WI38 (cell line): ENCODE measurements at regions not wholly inside any gene's neighbourhood (a gene's known extent, or its start where the extent isn't known, plus 50 kb on each side); places are given as distances from the start of the nearest gene placed in this dataset.

Experiments
- H3K4me3 ChIP-seq: 2 replicates; pipeline ENCODE4 v1.5.1; 2011; ENCODE audit warnings: low read depth, mild to moderate bottlenecking, control low read depth, low read length
- TF ChIP-seq, protein P1 (sequence below): IDR thresholded peaks from 2 replicates; pipeline ENCODE4 v1.5.1; 2012; ENCODE audit warnings: low read depth, mild to moderate bottlenecking, control low read depth, low read length

DNA sequence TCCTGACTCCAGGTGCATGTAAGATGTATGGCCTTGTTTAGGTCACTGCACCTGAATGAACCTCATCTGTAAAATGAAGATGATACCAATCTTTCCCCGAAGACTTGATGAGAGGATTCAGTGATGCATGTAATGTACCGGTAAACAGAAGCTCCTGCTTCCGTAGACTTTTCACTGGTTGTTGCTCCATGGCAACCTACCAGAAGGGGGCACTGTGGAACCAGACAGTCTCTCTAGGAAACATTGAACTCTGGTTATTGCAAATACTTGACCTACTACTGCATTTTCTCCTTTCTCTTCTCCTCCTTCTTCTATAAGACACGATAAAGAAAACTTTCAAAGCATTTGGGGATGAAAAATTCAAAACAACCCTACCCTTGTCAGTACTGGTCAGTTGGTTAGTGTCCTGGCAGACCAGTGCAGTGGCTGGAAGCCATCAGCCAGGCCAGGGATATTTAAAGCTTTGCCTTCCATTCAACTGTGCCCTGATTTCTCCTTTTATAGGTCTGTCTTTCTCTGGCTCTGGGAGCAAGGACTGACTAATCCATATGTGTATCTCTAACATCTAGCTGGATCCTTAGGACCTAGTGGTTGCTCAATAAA lies 667.4 kb upstream of the SALL1 start:
- TF ChIP-seq, protein P1, sequence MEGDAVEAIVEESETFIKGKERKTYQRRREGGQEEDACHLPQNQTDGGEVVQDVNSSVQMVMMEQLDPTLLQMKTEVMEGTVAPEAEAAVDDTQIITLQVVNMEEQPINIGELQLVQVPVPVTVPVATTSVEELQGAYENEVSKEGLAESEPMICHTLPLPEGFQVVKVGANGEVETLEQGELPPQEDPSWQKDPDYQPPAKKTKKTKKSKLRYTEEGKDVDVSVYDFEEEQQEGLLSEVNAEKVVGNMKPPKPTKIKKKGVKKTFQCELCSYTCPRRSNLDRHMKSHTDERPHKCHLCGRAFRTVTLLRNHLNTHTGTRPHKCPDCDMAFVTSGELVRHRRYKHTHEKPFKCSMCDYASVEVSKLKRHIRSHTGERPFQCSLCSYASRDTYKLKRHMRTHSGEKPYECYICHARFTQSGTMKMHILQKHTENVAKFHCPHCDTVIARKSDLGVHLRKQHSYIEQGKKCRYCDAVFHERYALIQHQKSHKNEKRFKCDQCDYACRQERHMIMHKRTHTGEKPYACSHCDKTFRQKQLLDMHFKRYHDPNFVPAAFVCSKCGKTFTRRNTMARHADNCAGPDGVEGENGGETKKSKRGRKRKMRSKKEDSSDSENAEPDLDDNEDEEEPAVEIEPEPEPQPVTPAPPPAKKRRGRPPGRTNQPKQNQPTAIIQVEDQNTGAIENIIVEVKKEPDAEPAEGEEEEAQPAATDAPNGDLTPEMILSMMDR: peak; percentile 73
- H3K4me3 ChIP-seq: no peak overlapping the region

DNA sequence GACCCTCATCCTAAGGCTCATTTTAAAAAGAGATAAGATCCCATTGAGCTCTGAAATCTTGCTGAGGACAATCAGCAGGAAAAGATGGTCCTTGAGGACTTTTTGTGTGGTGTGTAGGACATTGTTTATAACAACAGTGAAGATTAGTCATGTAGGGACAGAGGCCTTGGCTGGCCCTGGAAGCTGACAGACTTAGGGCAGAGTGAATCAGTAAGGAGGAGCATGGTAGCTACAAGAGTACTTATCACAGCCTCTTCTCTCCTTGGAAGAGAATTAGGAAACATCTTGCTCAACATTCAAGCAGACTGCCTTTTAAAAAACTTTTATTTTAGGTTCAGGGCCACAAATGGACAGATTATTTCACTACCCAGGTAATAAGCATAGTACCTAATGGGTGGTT lies 665.9 kb upstream of the SALL1 start:
- H3K4me3 ChIP-seq: no peak overlapping the region
- TF ChIP-seq, protein P1: no peak

DNA sequence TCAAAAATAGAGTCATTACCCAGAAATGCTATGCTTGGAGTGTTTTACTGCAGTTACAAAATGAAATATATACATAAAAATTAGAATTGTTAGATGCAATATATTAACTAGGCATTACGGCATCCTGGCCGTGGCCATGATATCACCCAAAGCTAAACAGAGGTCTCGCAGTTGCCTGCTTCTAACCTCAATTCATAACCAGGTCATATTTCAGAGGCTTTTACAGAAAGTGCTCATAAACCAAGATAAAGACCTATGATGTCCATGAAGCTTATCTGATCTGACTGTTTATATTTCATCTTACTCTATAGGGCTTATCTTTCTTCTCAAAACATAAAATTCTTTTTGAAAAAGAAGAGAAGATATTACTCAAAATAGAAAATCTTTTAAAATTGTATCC lies 664.5 kb upstream of the SALL1 start:
- H3K4me3 ChIP-seq: no peak overlapping the region
- TF ChIP-seq, protein P1: no peak

DNA sequence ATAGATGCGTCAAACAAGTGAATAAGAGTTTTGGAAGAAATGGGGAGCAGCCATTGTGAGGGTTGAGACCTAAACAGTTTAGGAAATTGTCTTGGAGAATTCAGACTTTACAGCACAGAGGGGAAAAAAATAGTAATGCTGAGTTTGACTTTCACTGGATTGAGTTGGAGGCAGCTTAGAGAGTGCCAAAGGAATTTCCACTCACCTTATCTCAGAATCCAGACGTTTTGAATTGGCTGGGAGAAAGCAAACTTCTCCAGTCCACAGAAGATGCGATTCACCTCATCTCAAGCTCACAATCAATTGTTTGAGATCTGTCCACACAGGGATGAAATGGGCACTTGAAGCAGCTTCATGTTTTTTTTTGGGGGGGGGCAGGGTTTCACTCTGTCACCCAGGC lies 663.5 kb upstream of the SALL1 start:
- TF ChIP-seq, protein P1: no peak
- H3K4me3 ChIP-seq: no peak overlapping the region

DNA sequence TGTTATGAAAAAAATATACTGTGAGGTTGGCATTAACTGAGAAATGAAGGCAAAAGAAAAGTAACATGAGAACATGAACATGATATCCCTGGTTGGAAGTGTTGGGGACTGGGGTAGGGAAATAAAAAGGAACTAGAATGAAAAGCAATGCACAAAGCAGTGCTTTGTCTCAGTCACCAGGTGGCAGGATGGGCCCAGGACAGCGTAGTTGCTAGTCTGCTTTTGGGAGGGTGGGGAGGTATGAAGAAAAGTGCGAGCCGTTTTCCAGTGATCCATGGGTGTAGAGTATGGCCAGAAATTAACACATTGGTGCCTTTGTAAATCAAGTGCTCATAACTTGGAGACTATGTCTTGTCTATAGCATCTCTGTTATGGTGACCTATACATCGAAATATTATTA lies 662.5 kb upstream of the SALL1 start:
- TF ChIP-seq, protein P1: peak; percentile 14; the same call in 1 of the 2 replicates

DNA sequence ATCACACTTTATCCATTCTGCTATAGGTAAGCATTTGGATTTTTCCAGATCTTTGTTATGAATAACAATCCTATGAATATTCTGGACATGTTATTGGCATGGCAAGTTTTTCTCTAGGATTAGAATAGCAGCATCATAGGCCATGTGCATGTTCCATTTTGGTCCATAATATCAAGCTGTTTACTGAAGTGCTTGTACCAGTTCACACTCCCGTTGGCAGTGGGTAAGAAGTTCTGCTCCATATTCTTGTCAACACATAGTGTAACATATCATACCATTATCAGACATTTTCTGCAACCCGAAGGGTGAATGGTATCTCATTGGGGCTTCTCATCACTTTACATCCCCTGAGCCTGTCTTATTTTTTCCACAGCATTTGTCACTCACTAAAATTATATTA lies 661.9 kb upstream of the SALL1 start:
- TF ChIP-seq, protein P1: no peak
- no peak overlapping the region for H3K4me3 ChIP-seq

More for the DNA sequence above, 662.5 kb upstream of the SALL1 start:
- H3K4me3 ChIP-seq: no peak overlapping the region

DNA sequence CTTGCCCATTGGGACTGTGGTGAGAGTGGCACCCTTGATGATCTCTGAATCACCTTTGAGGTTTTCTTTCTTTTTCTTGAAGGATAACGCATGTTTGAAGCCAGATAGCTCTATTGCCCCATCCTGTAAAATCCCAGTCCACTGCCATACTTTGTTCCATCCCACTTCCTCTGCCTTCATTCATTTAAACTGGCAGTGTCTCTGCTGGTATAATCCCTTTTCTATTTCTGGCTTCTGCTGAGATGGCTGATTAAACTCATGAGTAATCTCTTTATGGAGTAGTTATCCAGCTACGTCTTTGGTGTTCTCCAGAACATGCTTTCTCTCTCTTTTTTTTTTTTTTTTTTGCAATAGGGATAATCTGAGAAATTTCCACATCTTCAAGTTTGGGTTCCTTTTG lies 656.5 kb upstream of the SALL1 start:
- TF ChIP-seq, protein P1: no peak
- no peak overlapping the region for H3K4me3 ChIP-seq
